A673 (cell line): ENCODE measurements at regions not wholly inside any gene's neighbourhood (a gene's known extent, or its start where the extent isn't known, plus 50 kb on each side); places are given as distances from the start of the nearest gene placed in this dataset.

ENCODE experiments used
- BruUV-seq: library from RNA; stranded (reverse); fragments of 400-500 nt; replicated peaks from 2 replicates; lab custom pipeline; 2021; lab: Mats Ljungman, UMichigan
- CTCF ChIA-PET: fragments of 300-600 bp; sonication (Branson Sonifier 250); formaldehyde crosslinking; loops from one replicate; lab custom pipeline; 2022; ENCODE audit warnings: antibody characterized with exemption; lab: Charles Lee
- POLR2A ChIA-PET: fragments of 300-600 bp; sonication (Branson Sonifier 250); formaldehyde crosslinking; loops from one replicate; lab custom pipeline; 2022; ENCODE audit warnings: antibody characterized with exemption; ENCODE audit not compliant: low non-redundant PET; lab: Charles Lee
- DNase-seq: peaks from one replicate; pipeline ENCODE4 v3.0.0-alpha.2; 2015; ENCODE audit warnings: low spot score
- H3K27ac ChIP-seq: fragments of 200-600 bp; sonication (generic); 2 replicates; pipeline ENCODE4 v1.5.1; 2016; ENCODE audit warnings: mixed run types, low read depth, mild to moderate bottlenecking, mixed read lengths, antibody characterized with exemption, low read length; ENCODE audit not compliant: poor library complexity, severe bottlenecking
- H3K27me3 ChIP-seq: fragments of 200-600 bp; sonication (generic); replicated peaks from 2 replicates; pipeline ENCODE4 v1.6.1; 2017; ENCODE audit warnings: mixed run types, low read depth, mild to moderate bottlenecking, mixed read lengths, antibody characterized with exemption, low read length; ENCODE audit not compliant: insufficient read depth, poor library complexity
- H3K36me3 ChIP-seq: fragments of 200-600 bp; sonication (generic); 2 replicates; pipeline ENCODE4 v1.6.1; 2016; ENCODE audit warnings: mixed run types, mild to moderate bottlenecking, mixed read lengths, antibody characterized with exemption, low read length; ENCODE audit not compliant: insufficient read depth, poor library complexity, severe bottlenecking
- H3K4me1 ChIP-seq: fragments of 200-600 bp; sonication (generic); 2 replicates; pipeline ENCODE4 v1.6.1; 2017; ENCODE audit warnings: mixed run types, mild to moderate bottlenecking, mixed read lengths, antibody characterized with exemption, low read length; ENCODE audit not compliant: insufficient read depth, poor library complexity, severe bottlenecking
- H3K4me3 ChIP-seq: fragments of 200-600 bp; sonication (generic); 2 replicates; pipeline ENCODE4 v1.5.1; 2016; ENCODE audit warnings: low read depth, mixed run types, mild to moderate bottlenecking, mixed read lengths, low read length; ENCODE audit not compliant: poor library complexity, severe bottlenecking
- H3K9me3 ChIP-seq: fragments of 200-600 bp; sonication (generic); 2 replicates; pipeline ENCODE4 v1.6.1; 2016; ENCODE audit warnings: mixed run types, low read depth, mild to moderate bottlenecking, mixed read lengths, antibody characterized with exemption, low read length; ENCODE audit not compliant: poor library complexity, severe bottlenecking
- EZH2 ChIP-seq: fragments of 200-600 bp; sonication (generic); IDR thresholded peaks from 2 replicates; pipeline ENCODE4 v1.6.1; 2017; ENCODE audit warnings: borderline replicate concordance, low read depth, mild to moderate bottlenecking, mixed read lengths, antibody characterized with exemption, low read length; ENCODE audit not compliant: poor library complexity, severe bottlenecking
- intact Hi-C: fragments of 100-400 bp; cut with micrococcal nuclease; formaldehyde crosslinking; loops from one replicate; pipeline ENCODE4 v1.10.0; 2022; ENCODE audit not compliant: unreplicated experiment
- TF ChIP-seq, protein P1 (sequence below): fragments of 300-800, 200-600 bp; sonication (generic); conservative IDR thresholded peaks from 2 replicates; pipeline ENCODE4 v1.5.1; 2017; ENCODE audit warnings: low read depth, mild to moderate bottlenecking, antibody characterized with exemption, low read length, moderate library complexity, mixed read lengths

DNA sequence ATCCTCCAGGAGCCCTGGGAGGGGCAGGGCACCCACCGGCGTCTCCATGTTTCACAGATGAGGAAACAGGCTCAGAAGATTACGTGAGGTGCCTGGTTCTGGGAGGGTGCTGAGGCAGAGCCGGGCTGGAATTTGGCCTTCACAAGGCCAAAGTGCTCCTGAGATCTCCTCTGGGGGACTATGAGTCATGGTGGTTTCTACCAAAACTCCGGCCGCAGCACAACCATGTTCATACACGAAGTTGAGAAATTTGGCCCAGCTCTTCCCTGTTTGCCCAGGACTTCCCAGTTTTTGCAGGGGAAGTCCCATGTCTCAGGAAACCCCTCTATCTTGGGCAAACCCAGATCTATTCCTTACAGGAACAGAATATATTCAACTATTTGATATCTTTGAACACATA is 172.9 kb upstream of the CDYL start:
- intact Hi-C loops, result no loop called here
- Histone ChIP-seq H3K4me3 (no peak overlapping the region), H3K27me3 (no peaks in the 10 kb centered on the region), H3K9me3 (no peaks in the 10 kb centered on the region), H3K36me3 (no peaks in the 10 kb centered on the region), H3K27ac (no peak overlapping the region), H3K4me1 (no peaks in the 10 kb centered on the region)
- DNase-seq, result no peak
- POLR2A ChIA-PET, result no interaction called here
- no TSS peak for BruUV-seq
- TF ChIP-seq EZH2, result no peak
- TF ChIP-seq, protein P1, sequence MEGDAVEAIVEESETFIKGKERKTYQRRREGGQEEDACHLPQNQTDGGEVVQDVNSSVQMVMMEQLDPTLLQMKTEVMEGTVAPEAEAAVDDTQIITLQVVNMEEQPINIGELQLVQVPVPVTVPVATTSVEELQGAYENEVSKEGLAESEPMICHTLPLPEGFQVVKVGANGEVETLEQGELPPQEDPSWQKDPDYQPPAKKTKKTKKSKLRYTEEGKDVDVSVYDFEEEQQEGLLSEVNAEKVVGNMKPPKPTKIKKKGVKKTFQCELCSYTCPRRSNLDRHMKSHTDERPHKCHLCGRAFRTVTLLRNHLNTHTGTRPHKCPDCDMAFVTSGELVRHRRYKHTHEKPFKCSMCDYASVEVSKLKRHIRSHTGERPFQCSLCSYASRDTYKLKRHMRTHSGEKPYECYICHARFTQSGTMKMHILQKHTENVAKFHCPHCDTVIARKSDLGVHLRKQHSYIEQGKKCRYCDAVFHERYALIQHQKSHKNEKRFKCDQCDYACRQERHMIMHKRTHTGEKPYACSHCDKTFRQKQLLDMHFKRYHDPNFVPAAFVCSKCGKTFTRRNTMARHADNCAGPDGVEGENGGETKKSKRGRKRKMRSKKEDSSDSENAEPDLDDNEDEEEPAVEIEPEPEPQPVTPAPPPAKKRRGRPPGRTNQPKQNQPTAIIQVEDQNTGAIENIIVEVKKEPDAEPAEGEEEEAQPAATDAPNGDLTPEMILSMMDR, result no peak
- CTCF ChIA-PET, result no interaction called here

GRCh38 chr6:4599924-4600323 is 176.3 kb upstream of the CDYL start:
- no peak overlapping the region for H3K27ac ChIP-seq

DNA sequence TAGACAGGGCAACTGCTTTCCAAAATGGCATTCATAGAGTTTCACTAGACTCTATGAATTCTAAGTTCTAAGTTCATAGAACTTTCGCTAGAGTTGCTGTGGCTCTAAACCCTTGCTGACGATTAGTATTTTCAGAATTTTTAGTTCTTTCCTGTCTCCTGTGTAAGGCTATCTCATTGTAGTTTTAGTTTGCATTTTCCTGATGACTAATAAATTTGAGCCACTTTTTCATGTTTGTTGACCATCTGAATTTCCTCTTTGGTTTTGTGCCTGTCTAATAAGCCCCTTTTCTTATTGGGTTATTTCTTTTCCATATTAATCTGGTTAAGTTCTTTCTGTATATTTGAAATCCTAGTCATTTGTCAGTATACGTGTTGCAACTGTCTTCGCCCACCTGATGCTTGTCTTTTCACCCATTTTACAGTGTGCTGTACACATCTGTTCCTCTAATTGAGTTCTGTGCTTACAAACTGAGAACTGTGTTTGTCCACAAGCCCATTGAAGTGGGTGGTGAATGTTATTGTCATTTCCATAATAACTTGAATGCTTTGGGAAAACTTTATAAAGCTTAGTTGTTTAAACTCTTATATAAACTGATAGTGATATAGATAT is 177.7 kb upstream of the CDYL start:
- H3K9me3 ChIP-seq, result no peaks in the 10 kb centered on the region
- TF ChIP-seq EZH2, result no peak
- TF ChIP-seq, protein P1, result no peak
- no peaks in the 10 kb centered on the region for H3K27me3 ChIP-seq
- no peak for DNase-seq
- H3K4me3 ChIP-seq, result no peak overlapping the region
- no peaks in the 10 kb centered on the region for H3K4me1 ChIP-seq
- intact Hi-C loops, result no loop called here
- no peak overlapping the region for H3K27ac ChIP-seq
- ChIA-PET CTCF (no interaction called here), POLR2A (no interaction called here)
- no peaks in the 10 kb centered on the region for H3K36me3 ChIP-seq
- no TSS peak for BruUV-seq

More at GRCh38 chr6:4599924-4600323, 176.3 kb upstream of the CDYL start:
- TF ChIP-seq EZH2, result no peak
- TF ChIP-seq, protein P1, result no peak
- H3K4me1 ChIP-seq, result no peaks in the 10 kb centered on the region
- CTCF ChIA-PET, result no interaction called here
- BruUV-seq, result no TSS peak
- H3K9me3 ChIP-seq, result no peaks in the 10 kb centered on the region
- H3K4me3 ChIP-seq, result no peak overlapping the region
- no peak for DNase-seq
- H3K27me3 ChIP-seq, result no peaks in the 10 kb centered on the region
- H3K36me3 ChIP-seq, result no peaks in the 10 kb centered on the region
- intact Hi-C loops, result no loop called here
- POLR2A ChIA-PET, result no interaction called here
